Neural cell (in vitro differentiated cells): ENCODE measurements at regions not wholly inside any gene's neighbourhood (a gene's known extent, or its start where the extent isn't known, plus 50 kb on each side); places are given as distances from the start of the nearest gene placed in this dataset.

Source experiments
- H2AFZ ChIP-seq: fragments of 200-600, 300-800 bp; sonication (generic), shearing (Covaris generic); 2 replicates; pipeline ENCODE4 v1.6.0; 2014; ENCODE audit warnings: low read depth, mild to moderate bottlenecking, antibody characterized with exemption, low read length, moderate library complexity
- H3F3A ChIP-seq: fragments of 200-600 bp; shearing (Covaris generic); 2 replicates; pipeline ENCODE4 v1.6.1; 2016; ENCODE audit warnings: mild to moderate bottlenecking, moderate library complexity, mixed read lengths, antibody characterized with exemption, low read length; ENCODE audit not compliant: insufficient read depth, poor library complexity, severe bottlenecking
- H3K27ac ChIP-seq: fragments of 200-600, 300-800 bp; sonication (generic), shearing (Covaris generic); 2 replicates; pipeline ENCODE4 v1.5.1; 2014; ENCODE audit warnings: mild to moderate bottlenecking, low read length, moderate library complexity
- H3K27me3 ChIP-seq: fragments of 300-800, 200-600 bp; sonication (generic), shearing (Covaris generic); 2 replicates; pipeline ENCODE4 v1.6.0; 2014; ENCODE audit warnings: mild to moderate bottlenecking, low read depth, low read length, moderate library complexity; ENCODE audit not compliant: insufficient read depth
- H3K36me3 ChIP-seq: fragments of 300-800, 200-600 bp; sonication (generic), shearing (Covaris generic); 2 replicates; pipeline ENCODE4 v1.5.1; 2014; ENCODE audit warnings: mild to moderate bottlenecking, antibody characterized with exemption, low read length, moderate library complexity; ENCODE audit not compliant: insufficient read depth
- H3K4me2 ChIP-seq: fragments of 300-800, 200-600 bp; sonication (generic), shearing (Covaris generic); 2 replicates; pipeline ENCODE4 v1.6.0; 2014; ENCODE audit warnings: mild to moderate bottlenecking, low read length
- H3K4me3 ChIP-seq: fragments of 300-800, 200-600 bp; sonication (generic), shearing (Covaris generic); 2 replicates; pipeline ENCODE4 v1.5.1; 2014; ENCODE audit warnings: mild to moderate bottlenecking, low read length, moderate library complexity
- H3K79me2 ChIP-seq: fragments of 200-600 bp; shearing (Covaris generic); replicated peaks from 2 replicates; pipeline ENCODE4 v1.6.0; 2014; ENCODE audit warnings: mild to moderate bottlenecking, low read length, moderate library complexity; ENCODE audit not compliant: insufficient read depth
- H3K9ac ChIP-seq: fragments of 300-800, 200-600 bp; sonication (generic), shearing (Covaris generic); 2 replicates; pipeline ENCODE4 v1.6.1; 2016; ENCODE audit warnings: mild to moderate bottlenecking, low read length, mixed read lengths
- H3K9me2 ChIP-seq: fragments of 200-600 bp; shearing (Covaris generic); 2 replicates; pipeline ENCODE4 v1.6.1; 2016; ENCODE audit warnings: mild to moderate bottlenecking, low read length, mixed read lengths; ENCODE audit not compliant: insufficient read depth
- H3K9me3 ChIP-seq: fragments of 200-600, 300-800 bp; sonication (generic), shearing (Covaris generic); 2 replicates; pipeline ENCODE4 v1.6.1; 2016; ENCODE audit warnings: mild to moderate bottlenecking, mixed run types, low read length, moderate library complexity, mixed read lengths
- H4K20me1 ChIP-seq: fragments of 200-600 bp; shearing (Covaris generic); 2 replicates; pipeline ENCODE4 v1.6.1; 2016; ENCODE audit warnings: mild to moderate bottlenecking, mixed run types; ENCODE audit not compliant: insufficient read depth
- CTCF ChIP-seq: fragments of 450-650 bp; IDR thresholded peaks from 2 replicates; pipeline ENCODE4 v1.5.1; 2014; ENCODE audit warnings: antibody characterized with exemption, mild to moderate bottlenecking, moderate library complexity; ENCODE audit not compliant: poor library complexity, severe bottlenecking
- EP300 ChIP-seq: fragments of 450-650 bp; conservative IDR thresholded peaks from 2 replicates; pipeline ENCODE4 v1.6.1; 2014; ENCODE audit warnings: antibody characterized with exemption, mild to moderate bottlenecking, moderate library complexity; ENCODE audit not compliant: poor library complexity, severe bottlenecking
- EZH2 ChIP-seq: fragments of 200-600, 300-800 bp; shearing (Covaris generic), sonication (generic); IDR thresholded peaks from 2 replicates; pipeline ENCODE4 v1.6.1; 2014; ENCODE audit warnings: antibody characterized with exemption, low read length, borderline replicate concordance, mild to moderate bottlenecking; ENCODE audit not compliant: insufficient read depth, poor library complexity, severe bottlenecking
- MXI1 ChIP-seq: fragments of 450-650 bp; conservative IDR thresholded peaks from 2 replicates; pipeline ENCODE4 v1.6.1; 2014; ENCODE audit warnings: antibody characterized with exemption, mild to moderate bottlenecking; ENCODE audit not compliant: poor library complexity, severe bottlenecking
- POLR2AphosphoS5 ChIP-seq: IDR thresholded peaks from 2 replicates; pipeline ENCODE4 v1.6.1; 2012
- RAD21 ChIP-seq: fragments of 450-650 bp; conservative IDR thresholded peaks from 2 replicates; pipeline ENCODE4 v1.6.1; 2014; ENCODE audit warnings: antibody characterized with exemption, mild to moderate bottlenecking, moderate library complexity
- REST ChIP-seq: IDR thresholded peaks from 2 replicates; pipeline ENCODE4 v1.6.1; 2012; ENCODE audit warnings: borderline replicate concordance
- SMC3 ChIP-seq: fragments of 450-650 bp; conservative IDR thresholded peaks from 2 replicates; pipeline ENCODE4 v1.6.1; 2014; ENCODE audit warnings: antibody characterized with exemption, mild to moderate bottlenecking, moderate library complexity; ENCODE audit not compliant: poor library complexity
- TAF1 ChIP-seq: IDR thresholded peaks from 2 replicates; pipeline ENCODE4 v1.6.1; 2012; ENCODE audit warnings: low read depth

GRCh38 chr5:69034898-69035297 is 58.9 kb upstream of the SLC30A5 start:
- Histone ChIP-seq H3K27me3 (no peaks in the 10 kb centered on the region), H3K9me3 (no peaks in the 10 kb centered on the region), H4K20me1 (no peaks in the 10 kb centered on the region), H3F3A (no peaks in the 10 kb centered on the region), H3K4me2 (no peak overlapping the region), H3K79me2 (no peaks in the 10 kb centered on the region), H3K9me2 (no peaks in the 10 kb centered on the region), H3K27ac (no peak overlapping the region), H3K9ac (no peak overlapping the region), H3K4me3 (no peak overlapping the region), H3K36me3 (no peaks in the 10 kb centered on the region), H2AFZ (no peak overlapping the region)
- no peak for TF ChIP-seq REST
- TF ChIP-seq MXI1 = no peak
- TF ChIP-seq RAD21 = no peak
- TF ChIP-seq TAF1 = no peak
- TF ChIP-seq SMC3 = no peak
- TF ChIP-seq EP300 = no peak
- TF ChIP-seq POLR2AphosphoS5 = no peak
- no peak for TF ChIP-seq CTCF
- no peak for TF ChIP-seq EZH2

- no peaks in the 10 kb centered on the region for H4K20me1 ChIP-seq
- TF ChIP-seq EP300 = no peak
- no peak for TF ChIP-seq MXI1
- no peak for TF ChIP-seq RAD21
- H3K4me3 ChIP-seq = no peak overlapping the region
These were observed 58.1 kb upstream of the SLC30A5 start for GRCh38 chr5:69035665-69036064.

DNA sequence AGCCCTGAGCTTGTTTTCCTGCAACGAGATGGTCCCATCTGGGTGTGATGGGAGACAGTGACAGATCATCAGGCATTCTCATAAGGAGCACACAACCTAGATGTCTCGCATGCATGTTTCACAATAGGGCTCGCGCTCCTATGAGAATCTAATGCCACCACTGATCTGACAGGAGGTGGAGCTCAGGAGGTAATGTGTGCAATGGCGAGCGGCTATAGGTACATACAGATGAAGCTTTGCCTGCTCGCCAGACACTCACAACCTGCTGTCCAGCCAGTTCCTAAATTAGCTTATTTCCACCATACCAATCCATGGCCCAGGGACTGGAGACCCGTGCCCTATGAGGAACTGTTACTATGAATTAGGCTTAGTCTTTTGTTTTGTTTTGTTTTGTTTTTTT is 55.3 kb upstream of the SLC30A5 start:
- no peaks in the 10 kb centered on the region for H3F3A ChIP-seq

More at GRCh38 chr5:69035665-69036064, 58.1 kb upstream of the SLC30A5 start:
- Histone ChIP-seq H3K9me2 (no peaks in the 10 kb centered on the region), H2AFZ (no peak overlapping the region), H3K9me3 (no peaks in the 10 kb centered on the region), H3F3A (no peaks in the 10 kb centered on the region), H3K36me3 (no peaks in the 10 kb centered on the region), H3K27me3 (no peaks in the 10 kb centered on the region), H3K79me2 (no peaks in the 10 kb centered on the region), H3K27ac (no peak overlapping the region), H3K9ac (no peak overlapping the region), H3K4me2 (no peak overlapping the region)

More for the DNA sequence above, 55.3 kb upstream of the SLC30A5 start:
- H4K20me1 ChIP-seq = no peaks in the 10 kb centered on the region
- no peaks in the 10 kb centered on the region for H3K27me3 ChIP-seq
- no peaks in the 10 kb centered on the region for H3K79me2 ChIP-seq
- no peak overlapping the region for H3K27ac ChIP-seq
- no peak overlapping the region for H3K9ac ChIP-seq
- H3K36me3 ChIP-seq = no peaks in the 10 kb centered on the region
- no peak for TF ChIP-seq REST
- TF ChIP-seq RAD21 = no peak
- TF ChIP-seq EP300 = no peak
- no peak for TF ChIP-seq EZH2
- TF ChIP-seq SMC3 = no peak
- no peak for TF ChIP-seq CTCF
- no peak for TF ChIP-seq POLR2AphosphoS5
- TF ChIP-seq MXI1 = no peak
- TF ChIP-seq TAF1 = no peak
- H3K4me3 ChIP-seq = no peak overlapping the region
- no peaks in the 10 kb centered on the region for H3K9me2 ChIP-seq
- no peak overlapping the region for H2AFZ ChIP-seq
- H3K9me3 ChIP-seq = no peaks in the 10 kb centered on the region
- H3K4me2 ChIP-seq = no peak overlapping the region
